ENCODE measurements at regions not wholly inside any gene's neighbourhood (a gene's known extent, or its start where the extent isn't known, plus 50 kb on each side); places are given as distances from the start of the nearest gene placed in this dataset.
A peak's percentile ranks its signal among the peaks of the same experiment; 100 is the strongest.

DNA sequence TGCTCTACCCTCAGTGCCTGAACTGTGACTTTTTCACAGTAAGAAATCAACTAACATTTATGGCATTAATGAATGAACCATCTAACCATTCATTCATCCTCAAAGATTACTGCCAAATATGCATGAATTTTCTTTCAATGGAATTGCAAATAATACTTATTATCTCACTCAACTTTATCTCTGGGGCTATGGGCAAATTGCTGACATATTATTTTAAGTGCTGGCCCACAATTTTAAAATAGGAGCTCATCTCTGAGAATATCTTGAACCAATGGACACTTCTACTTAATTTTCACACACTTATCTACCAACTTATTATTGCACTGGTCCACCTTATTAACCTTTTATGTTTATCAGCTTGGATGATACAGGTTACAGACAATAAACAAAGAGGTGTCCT is 182.8 kb downstream of the RBM43 start:
- no peak for DNase-seq

DNA sequence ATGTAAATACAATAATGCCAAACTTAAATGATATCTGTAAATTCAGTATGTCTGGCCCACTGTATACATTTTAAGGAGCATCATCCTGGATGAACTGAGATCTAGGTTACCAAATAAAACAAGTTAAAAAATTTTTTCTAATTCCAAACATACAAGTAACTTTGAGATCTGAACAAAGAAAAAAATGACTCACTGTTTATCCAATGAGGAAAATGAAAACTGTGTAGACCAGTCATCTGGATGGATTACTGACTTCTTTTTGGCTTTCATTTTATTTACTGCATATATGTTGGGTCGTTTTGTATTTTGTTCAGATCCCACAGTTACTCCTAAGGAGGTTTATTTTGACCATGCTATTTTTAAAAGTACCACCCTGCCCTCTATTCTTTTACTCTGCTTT is 189.8 kb downstream of the RBM43 start:
- no peak for DNase-seq

DNA sequence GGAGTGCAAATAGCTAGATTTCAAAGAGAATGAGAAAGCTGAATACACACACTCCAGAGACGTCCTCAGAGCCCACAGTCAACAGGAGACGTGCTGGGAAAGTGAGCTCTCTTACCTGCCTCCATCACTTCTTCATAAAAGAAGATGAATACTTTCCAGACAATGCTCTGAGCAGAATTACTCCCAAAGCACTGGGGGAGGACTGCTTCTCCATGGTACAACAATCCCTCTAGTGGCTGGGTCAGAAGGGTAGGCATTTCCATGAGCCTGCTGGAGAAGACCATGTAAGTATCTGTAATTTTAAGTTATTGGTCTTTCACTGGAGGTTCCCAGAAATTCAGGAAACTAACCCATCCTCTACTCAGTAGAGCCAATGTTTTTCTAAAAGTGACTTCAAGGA is 190.3 kb downstream of the RBM43 start:
- DNase-seq: no peak

DNA sequence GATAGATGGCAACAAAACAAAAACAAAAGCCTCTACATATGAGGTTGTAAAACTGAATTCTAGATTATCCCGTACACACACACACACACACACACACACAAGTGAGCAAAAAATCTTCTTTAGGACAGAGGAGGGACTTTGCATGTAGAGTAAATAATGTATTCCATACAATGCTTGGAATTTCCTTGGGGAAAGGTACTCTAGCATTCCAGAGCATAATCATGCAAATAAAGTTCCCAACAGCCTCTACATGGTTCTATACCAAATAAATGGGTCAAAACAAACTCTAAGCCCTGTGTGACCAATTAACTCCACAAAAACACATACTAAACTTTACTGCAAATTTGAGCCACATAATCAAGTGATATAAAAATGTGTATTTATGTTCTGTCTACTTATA is 191.4 kb downstream of the RBM43 start:
- no peak for DNase-seq

DNA sequence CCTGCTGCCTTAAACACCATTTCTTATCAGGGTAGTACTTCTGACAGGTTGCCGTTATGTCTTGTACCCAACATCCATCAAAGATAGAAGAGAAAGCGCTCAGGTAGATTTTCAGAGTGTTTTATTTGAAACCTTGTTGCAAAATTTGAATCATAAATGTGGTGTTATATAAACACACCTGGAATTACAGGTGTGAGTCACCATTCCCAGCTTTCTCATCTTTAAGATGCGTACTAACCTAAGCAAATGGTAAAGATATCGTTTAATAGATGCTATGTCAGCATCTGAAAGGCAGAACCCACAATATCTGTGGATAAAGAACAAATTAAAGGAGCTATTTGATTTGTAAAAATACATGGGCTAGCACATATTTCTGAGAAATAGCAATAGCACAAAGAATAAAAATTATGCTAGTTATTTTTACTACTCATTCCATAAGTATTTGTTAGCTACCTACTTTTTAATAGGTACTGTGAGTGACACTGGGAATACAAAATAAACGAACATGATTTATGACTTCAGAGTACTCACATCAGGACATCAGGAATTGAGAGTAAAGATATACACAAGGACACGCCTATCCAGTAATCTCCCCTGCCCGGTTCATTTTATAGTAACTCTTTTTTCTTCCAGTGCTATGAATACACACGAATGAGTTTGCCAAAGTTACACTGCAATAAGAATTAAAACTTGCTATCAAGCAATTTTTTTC is 193.8 kb downstream of the RBM43 start:
- no peak for DNase-seq

DNA sequence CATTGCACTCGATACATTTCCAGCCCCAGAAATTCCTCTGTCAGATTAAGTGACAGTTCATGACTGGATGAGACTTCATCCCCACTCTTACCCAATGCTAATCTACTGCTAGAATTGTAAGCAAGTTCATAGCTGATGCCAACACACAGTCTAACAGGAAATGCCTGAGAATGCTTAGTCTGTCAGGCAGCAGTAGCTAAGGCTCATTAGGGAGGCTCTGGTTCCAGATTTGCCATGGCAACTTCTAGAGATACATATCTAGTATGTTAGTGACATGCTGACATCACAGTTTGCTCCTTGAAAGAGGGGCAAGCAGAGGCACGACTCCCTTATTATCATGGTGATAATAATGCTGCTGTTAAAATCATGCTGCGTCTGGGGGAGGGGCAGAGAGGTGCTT is 198.4 kb downstream of the RBM43 start:
- DNase-seq: no peak

DNA sequence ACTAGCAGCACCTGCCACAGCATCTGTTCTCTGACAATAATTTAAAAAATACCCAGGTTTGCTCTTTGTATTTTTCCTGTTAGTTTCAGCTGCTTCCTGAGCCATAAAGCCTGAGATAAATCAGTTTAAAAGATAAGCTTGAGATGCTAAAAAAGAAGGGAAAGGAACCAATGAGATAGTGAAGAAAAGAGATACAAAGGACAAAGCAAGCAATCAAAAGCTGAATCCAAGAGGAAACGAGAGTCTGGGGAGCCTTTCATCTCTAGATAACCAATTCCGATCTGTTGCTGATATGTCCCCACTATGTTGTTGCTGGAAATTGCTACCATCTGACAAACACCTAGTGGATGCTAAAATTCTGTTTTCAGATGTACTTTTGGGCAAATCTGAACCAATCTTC is 201.4 kb downstream of the RBM43 start:
- no peak for DNase-seq

DNA sequence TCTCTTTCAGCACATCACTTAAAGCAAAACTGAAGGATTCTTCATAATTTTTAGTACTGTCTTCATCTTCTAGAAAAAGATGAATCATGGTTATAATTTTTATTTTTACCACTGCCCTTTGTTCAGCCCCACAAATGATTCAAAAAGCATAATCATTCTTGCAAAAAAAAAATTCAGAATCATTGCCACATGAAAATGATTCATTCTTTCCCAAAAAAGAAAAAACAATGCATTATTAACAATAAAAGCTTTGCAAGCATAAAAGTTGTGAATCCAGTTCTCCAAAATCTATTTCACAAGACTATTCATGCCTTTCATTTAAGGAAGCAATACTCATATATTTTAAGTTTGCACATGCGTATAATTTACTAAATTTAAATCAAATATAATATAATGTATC is 204.8 kb downstream of the RBM43 start:
- no peak for DNase-seq

DNA sequence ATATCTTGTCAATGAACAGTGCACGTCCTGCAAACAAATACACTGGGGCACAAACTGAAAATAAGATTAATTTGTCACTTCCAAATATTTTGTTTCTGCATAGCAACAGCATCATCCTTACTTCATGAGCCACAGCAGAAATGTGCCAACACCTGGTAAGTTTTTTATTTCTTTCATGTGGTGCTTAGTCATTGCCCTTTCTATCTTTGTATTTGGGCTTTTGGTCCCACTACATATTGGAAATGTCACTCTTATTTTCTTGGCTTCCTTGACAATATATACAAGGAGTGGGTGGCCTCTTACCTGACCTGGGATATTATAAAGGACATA is 208.0 kb downstream of the RBM43 start:
- no peak for DNase-seq

DNA sequence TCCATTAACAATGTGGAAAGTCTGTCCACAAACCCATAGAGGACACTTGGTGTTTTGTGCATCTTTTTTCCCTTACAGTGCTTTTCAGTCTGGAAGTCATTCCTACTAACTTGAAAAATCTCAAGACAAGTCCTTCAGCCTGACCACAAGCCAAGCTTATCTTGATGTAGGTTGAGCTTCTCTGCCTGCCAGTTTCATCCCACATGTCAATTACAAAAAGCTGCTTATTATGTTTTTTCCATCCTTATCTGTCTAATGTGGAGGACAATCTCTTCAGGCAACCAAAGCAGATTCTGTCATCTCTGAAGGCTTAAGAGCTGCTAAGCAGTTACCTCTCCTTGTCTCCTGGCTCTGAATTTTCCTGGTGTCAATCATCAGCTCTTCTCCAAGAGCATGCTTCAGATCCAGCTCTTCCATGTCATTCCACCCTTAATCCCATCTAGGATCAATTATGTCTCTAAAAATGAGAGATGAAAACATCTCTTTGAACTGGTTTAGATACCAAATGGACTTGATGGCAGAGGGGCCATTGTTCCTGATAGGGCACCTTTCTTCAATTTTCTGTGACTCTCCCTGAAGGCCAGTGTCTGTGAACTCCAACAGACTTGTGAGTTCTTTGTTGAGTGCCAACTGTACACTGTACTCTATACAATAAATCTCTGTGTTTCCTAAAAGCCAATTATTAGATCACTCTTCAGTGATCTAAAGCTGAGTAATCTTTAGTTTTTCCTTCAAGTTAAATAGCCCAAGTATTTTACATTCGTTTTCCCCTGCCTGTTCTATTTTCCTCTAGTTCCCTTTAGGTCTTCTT is 208.6 kb downstream of the RBM43 start:
- DNase-seq: no peak

DNA sequence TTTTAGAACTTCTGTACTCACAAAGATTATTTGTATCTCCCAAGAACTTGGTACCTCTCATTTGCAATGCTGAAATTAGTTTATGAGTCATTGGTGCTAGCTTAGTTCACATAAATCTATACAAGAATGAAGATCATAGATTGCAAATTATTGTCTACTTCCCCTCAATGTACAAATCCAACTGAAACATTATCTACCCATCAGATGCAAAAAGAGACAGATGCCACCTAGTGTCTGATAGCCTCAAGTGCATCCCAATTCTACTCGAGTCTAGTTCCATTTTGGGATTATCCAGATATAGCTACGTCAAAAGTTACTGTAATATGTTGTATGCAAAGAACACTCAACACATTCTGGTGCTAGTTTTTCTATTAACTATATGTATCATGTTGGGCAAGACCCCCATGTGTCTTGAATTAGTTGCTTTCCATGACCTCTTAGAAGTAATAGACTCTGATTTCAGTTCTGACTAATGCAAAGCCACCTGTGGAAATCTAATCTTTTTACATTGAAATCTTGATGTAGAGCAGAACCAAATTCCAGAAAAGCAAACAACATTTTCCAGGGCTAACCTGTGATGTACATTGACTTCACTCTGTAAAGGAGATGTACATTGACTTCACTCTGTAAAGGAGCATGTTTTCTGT is 210.0 kb downstream of the RBM43 start:
- peak in 1 of 2 experiments; percentile 3 for DNase-seq

DNA sequence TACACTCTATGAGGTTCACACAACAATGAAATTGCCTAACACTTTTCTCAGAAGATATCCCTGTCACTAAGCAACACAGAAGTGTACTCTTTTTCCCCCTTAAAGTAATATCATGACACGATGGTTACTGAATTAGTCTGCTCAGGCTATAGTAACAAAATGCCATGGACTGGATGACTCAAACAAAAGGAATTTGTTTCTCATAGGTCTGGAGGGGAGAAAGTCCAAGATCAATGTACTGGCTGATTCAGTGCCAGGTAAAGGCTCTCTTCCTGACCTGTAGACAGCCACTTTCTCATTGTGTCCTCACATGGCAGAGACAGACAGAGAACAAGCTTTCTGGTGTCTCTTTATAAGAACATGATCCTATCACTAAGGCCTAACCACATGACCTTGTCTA is 211.9 kb downstream of the RBM43 start:
- no peak for DNase-seq

DNA sequence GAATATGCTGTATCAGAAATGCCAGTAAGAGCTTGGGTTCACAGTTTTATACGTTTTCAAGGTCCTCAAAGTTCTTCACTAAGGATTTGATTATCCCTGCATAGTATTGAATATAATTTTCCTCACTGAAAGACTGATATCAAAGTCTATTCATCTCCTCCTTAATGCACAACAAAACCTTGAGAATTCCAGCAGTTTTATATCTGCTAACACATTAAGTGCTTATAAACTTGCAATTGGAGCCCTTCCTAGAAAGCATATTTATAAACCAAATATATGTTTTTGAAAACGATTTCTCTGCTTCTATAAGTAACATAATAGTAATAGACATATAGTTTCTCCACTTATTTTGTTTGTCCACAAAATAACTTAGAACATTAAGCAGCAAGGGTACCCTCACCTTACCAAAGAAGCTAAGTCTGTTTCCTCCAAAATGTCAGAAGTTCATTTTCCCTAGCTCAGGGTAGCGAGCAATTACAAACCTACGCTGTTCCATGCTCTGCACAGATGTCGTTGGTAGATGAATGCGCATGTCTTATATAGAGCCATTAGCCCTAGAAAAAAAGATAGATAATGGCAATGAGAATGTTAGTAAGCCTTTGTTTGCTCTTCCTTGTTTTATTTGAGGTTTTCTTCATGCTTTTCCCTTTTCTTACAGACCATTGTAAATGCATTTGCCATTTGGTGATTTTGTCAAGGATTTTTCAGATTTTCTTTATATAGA is 213.2 kb downstream of the RBM43 start:
- no peak for DNase-seq

DNA sequence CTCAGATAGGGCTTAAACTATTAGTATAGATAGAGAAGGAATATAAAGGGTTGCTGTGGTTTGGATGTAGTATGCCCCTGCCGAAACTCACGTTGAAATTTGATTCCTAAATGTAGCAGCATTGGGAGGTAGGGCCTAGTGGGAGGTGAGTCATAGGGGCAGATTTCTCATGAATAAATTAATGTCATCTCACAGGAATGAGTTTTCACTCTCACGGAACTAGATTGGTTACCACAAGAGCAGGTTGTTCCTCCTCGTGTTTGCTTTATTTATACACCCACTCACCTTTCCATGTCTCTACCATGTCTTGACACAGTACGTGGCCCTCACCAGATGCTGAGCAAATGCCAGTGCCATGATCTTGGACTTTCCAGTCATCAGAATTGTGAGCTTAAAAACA is 218.2 kb downstream of the RBM43 start:
- DNase-seq: no peak

DNA sequence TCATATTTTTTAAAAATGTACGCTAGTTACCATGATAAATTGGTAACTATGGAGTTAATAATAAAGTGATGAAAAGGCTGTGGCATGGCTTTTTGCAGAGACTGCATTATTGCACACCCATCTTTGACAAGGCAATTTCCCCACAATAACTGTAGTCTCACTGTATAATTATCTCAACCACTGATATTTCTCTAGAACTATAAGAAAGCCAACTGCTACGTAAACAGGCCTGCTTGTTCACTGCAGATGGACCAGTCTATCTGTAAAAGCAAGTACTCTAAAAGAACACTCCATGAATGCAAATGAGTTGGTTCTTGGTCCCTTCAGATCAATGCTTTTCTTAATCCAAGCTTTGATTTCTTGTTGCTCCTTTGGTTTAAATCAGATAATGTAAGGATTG is 218.7 kb downstream of the RBM43 start:
- DNase-seq: no peak

DNA sequence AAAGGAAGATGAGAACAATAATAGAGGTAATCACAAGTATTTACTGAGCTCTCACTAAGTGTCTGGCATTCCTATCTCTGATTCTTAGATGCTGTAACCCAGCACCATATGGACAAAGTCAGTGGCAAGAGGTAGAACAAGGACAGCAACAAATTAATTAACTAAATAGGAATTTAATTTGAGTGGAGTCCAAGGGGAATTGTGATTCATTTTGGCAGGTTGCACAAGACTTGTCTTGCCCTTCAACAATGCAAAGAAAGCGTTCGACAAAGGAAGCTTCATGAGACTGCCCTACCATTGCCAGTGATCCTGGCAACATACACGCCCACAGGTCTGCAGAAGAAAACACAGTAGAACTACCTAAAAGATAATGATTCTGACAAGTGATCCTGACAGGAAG is 221.6 kb downstream of the RBM43 start:
- no peak for DNase-seq

DNA sequence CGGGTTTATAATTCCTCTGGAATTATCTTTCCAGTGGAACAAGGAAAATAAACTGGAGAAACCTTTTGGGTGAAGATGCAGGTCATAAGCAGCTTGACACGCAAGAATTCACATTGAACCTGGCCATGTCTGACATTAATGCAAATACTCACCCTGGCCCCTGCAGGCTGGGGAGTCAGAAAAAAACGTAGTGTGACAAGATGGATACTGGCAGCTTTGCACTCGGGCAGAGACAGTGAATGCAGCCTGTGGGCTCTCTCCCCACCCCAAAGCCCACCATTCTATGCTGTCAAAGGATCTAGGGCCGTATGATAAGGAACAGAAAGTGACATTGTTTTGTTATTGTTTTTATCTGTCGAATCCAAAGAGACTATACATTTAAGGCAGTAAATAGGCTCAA is 223.1 kb downstream of the RBM43 start:
- DNase-seq: no peak

DNA sequence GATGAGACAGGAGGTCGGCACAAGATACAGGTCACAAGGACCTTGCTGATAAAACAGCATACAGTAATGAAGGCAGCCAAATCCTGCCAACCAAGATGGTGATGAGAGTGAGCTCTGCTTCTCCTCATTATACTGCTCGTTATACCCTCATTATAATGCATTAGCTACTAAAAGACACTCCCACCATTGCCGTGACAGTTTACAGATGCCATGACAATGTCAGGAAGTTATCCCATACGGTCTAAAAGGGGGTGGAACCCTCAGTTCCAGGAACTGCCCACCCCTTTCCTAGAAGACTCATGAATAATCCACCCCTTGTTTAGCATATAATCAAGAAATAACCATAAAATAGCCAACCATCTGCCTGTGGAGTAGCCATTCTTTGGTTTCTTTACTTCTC is 224.2 kb downstream of the RBM43 start:
- DNase-seq: no peak

DNA sequence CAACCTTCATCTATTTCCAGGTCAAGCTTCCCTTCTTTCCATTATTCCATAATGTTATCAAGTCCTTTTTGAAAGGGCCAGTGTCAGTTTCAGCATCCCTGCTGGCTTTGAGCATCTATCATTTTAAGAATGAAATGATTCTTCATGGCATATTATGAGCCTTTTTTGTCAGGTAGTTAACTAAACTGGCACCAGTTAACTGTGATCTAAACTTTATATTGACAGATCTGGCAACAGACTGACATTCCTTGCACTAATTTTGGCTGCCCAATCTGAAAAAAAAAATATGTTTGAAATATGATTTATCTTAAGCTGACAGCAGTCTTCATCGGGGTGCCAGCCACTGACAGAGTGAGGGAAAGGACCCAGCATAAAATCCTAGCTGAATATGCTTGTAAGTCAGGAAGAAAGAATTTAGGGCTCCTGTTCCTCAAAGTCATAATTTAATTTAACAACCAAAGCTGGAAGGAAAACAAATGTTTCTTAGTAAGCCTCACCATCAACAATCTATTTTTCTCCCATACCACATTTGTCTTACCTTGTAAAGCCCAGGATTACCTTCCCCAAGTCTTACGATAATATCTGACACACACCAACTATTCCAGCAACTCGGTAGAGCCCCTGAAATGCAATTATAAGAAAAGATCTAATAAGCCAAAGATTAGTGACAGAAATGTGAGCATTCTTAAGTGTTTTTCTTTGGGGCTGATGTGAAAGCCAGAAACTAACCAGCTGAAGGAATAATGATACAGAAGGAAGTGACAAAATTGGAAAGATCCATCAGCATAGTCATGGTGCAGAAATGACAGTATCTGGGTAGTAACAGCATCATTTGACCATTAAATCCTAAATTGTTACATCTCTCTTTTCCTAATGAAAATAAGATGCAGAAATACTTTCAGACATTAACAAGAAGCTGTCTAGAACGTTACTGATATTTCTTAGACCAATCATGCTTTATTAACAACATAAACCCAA is 228.1 kb downstream of the RBM43 start:
- DNase-seq: no peak

DNA sequence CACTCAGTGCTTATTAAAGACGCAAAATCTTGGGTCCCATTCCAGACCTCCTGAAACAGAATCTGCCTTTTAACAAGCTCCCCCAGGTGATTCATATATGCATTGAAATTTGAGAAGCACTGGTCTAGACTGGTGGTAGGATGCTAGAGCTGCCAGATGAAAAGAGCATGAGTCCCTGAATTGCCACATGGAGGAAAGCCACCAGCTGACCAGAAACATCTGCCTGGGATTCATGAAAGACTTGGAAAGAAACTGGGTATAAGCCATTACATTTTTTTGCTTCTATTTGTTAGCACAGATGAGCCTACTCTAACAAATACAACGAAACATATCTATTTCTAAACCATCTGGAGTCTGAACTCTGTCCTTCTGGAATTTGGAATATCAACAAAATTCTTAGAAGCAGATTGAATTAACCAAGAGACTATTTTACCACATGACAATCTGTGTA is 228.9 kb downstream of the RBM43 start:
- DNase-seq: no peak

DNA sequence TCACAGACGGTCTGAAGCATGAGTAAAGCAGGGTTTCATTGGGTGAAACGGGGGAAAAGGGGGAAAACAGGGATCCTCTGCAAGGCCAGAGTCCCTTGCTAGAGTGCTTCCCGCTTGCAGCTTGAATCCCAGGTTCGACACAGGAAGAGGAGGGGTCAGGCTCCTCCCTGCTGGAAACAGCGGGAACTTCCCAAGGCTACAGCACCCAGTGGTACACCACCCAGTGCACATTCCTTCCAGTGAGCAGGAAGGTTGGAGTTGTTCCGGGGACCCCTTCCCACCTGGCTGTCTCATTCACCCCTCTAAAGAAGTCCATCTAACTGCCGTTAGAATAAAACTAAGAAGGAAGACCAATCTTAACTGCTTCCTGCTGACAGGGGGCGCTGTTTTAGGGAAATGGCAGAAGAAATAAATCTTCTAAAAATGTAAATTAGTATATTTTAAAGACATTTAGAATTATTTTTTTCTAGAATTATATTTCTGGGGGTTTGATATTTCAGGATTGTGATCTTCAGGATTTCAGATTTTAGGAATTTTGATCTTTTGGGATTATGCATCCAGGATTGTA is 230.9 kb downstream of the RBM43 start:
- no peak for DNase-seq

Measured in activated CD4-positive, alpha-beta T cell treated with anti-CD3 and anti-CD28 coated beads, Interleukin-2, amount 50 U/mL, for 4 hours (primary cell).